Mucosa of descending colon (tissue), 3 donors: ENCODE measurements at regions not wholly inside any gene's neighbourhood (a gene's known extent, or its start where the extent isn't known, plus 50 kb on each side); places are given as distances from the start of the nearest gene placed in this dataset.
"Not testable (repeated sequence)": the region's sequence is repeated elsewhere in the genome, so short reads cannot be mapped to it uniquely, and the experiment has no call there.

ENCODE experiments used
- ATAC-seq: fragments of 200-7000 bp; cut with Tn5 transposase; one replicate; pipeline ENCODE4 v1.9.1; 2020; ENCODE audit warnings: mild to moderate bottlenecking, moderate library complexity
- DNase-seq, 3 donors: peaks; one replicate each; pipeline ENCODE4 v3.0.0-alpha.2; 2020
- H3K36me3 ChIP-seq: fragments of 200-600 bp; one replicate; pipeline ENCODE4 v1.8.0; 2021; ENCODE audit warnings: low read depth, mild to moderate bottlenecking
- H3K4me1 ChIP-seq: fragments of 200-600 bp; one replicate; pipeline ENCODE4 v1.8.0; 2021; ENCODE audit warnings: low read depth, mild to moderate bottlenecking
- H3K4me3 ChIP-seq: fragments of 200-600 bp; one replicate; pipeline ENCODE4 v1.8.0; 2021; ENCODE audit warnings: mild to moderate bottlenecking
- H3K9me3 ChIP-seq: fragments of 200-600 bp; one replicate; pipeline ENCODE4 v1.8.0; 2021; ENCODE audit warnings: mild to moderate bottlenecking
- CTCF ChIP-seq: fragments of 200-600 bp; IDR thresholded peaks from one replicate; pipeline ENCODE4 v1.8.0; 2022; ENCODE audit warnings: antibody characterized with exemption, mild to moderate bottlenecking
- intact Hi-C, 2 donors: fragments of 100-400 bp; cut with DNase I in 1 of 2; cut with micrococcal nuclease in 1 of 2; formaldehyde crosslinking; loops; one replicate each; pipeline versions ENCODE4 v1.11.0 to v1.11.1; 2022; cut with DNase I, micrococcal nuclease
- donor health status: DM: no; HTN: no; CAD: no; lungs with moderate emphysema.
- donor health status: DM: no; HTN: no; CAD: no.
- donor health status: DM: no; HTN: yes; CAD: no.

- no peak for TF ChIP-seq CTCF
- Histone ChIP-seq H3K4me3 (no peak overlapping the region), H3K36me3 (no peaks in the 10 kb centered on the region), H3K9me3 (no peaks in the 10 kb centered on the region), H3K4me1 (no peaks in the 10 kb centered on the region)
- no peak for DNase-seq
- ATAC-seq: no peak
- intact Hi-C loops: no loop called here
These were observed 1207.7 kb downstream of the SUCLG1 start for GRCh38 chr2:83251321-83251872.

- ATAC-seq, H3K9me3 ChIP-seq, H3K4me1 ChIP-seq, intact Hi-C loops, H3K4me3 ChIP-seq, H3K36me3 ChIP-seq: not testable (repeated sequence)
- peak in 1 of 3 donors; percentile 36 for DNase-seq
These were observed 1213.1 kb downstream of the SUCLG1 start for GRCh38 chr2:83245806-83246537.

- ATAC-seq (no peak), DNase-seq (no peak)
- Histone ChIP-seq H3K36me3 (no peaks in the 10 kb centered on the region), H3K9me3 (no peaks in the 10 kb centered on the region), H3K4me3 (no peak overlapping the region), H3K4me1 (no peaks in the 10 kb centered on the region)
- intact Hi-C loops: no loop called here
- no peak for TF ChIP-seq CTCF
These were observed 1218.5 kb downstream of the SUCLG1 start for GRCh38 chr2:83240611-83241010.

DNA sequence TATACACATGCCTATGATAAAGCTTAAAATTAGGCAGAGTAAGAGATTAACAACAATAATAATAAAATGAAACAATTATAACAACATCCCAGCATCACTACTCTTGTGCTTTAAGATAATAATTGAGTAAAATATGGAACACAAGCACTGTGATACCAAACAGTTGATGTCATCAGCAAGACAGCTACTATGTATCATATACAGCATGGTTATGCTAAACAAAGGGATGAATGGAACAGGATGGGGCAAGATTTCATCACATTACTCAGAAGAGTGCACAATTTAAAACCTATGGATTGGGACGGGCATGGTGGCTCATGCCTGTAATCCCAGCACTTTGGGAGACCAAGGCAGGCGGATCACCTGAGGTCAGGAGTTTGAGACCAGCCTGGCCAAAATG lies 1221.0 kb downstream of the SUCLG1 start:
- DNase-seq (no peak), ATAC-seq (no peak)
- no peaks in the 10 kb centered on the region for H3K9me3 ChIP-seq
- H3K4me3 ChIP-seq: no peak overlapping the region
- no peaks in the 10 kb centered on the region for H3K36me3 ChIP-seq
- intact Hi-C loops: no loop called here
- TF ChIP-seq CTCF: no peak
- H3K4me1 ChIP-seq: no peaks in the 10 kb centered on the region

- H3K9me3 ChIP-seq: no peaks in the 10 kb centered on the region
- intact Hi-C loops: no loop called here
These were observed 1224.8 kb downstream of the SUCLG1 start for GRCh38 chr2:83234246-83234645.

More at GRCh38 chr2:83234246-83234645, 1224.8 kb downstream of the SUCLG1 start:
- Histone ChIP-seq H3K4me3 (no peak overlapping the region), H3K4me1 (no peaks in the 10 kb centered on the region), H3K36me3 (no peaks in the 10 kb centered on the region)
- DNase-seq (no peak), ATAC-seq (no peak)
- TF ChIP-seq CTCF: no peak
